ENCODE measurements at regions not wholly inside any gene's neighbourhood (a gene's known extent, or its start where the extent isn't known, plus 50 kb on each side); places are given as distances from the start of the nearest gene placed in this dataset.

GRCh38 chr13:104595511-104595910 is 1529.3 kb upstream of the SLC10A2 start (continued):
- TF ChIP-seq, protein P1, sequence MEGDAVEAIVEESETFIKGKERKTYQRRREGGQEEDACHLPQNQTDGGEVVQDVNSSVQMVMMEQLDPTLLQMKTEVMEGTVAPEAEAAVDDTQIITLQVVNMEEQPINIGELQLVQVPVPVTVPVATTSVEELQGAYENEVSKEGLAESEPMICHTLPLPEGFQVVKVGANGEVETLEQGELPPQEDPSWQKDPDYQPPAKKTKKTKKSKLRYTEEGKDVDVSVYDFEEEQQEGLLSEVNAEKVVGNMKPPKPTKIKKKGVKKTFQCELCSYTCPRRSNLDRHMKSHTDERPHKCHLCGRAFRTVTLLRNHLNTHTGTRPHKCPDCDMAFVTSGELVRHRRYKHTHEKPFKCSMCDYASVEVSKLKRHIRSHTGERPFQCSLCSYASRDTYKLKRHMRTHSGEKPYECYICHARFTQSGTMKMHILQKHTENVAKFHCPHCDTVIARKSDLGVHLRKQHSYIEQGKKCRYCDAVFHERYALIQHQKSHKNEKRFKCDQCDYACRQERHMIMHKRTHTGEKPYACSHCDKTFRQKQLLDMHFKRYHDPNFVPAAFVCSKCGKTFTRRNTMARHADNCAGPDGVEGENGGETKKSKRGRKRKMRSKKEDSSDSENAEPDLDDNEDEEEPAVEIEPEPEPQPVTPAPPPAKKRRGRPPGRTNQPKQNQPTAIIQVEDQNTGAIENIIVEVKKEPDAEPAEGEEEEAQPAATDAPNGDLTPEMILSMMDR (conservative IDR thresholded peaks at IDR 0.05; ENCODE audit: low read depth in 2 of 2): no peak
- TF ChIP-seq ZNF114 (CRISPR knock-in tag; IDR thresholded peaks at IDR 0.05) (no peak), CREB1 (CRISPR knock-in tag; IDR thresholded peaks at IDR 0.05; ENCODE audit: low read depth) (no peak), ZNF331 (CRISPR knock-in tag; IDR thresholded peaks at IDR 0.05; ENCODE audit: low read depth) (no peak), STAT1 (IDR thresholded peaks at IDR 0.05; ENCODE audit: unreplicated experiment) (no peak), EZH2phosphoT487 (IDR thresholded peaks at IDR 0.05; ENCODE audit: unreplicated experiment) (no peak)

GRCh38 chr13:104594806-104595205 is 1528.6 kb upstream of the SLC10A2 start:
- no peak overlapping the region for H3K27ac ChIP-seq (ENCODE audit: low read depth)
- no peaks in the 10 kb centered on the region for H4K20me1 ChIP-seq (replicated peaks; ENCODE audit: insufficient read depth)
- DNase-seq (ENCODE audit: low spot score): no peak
- no peak overlapping the region for H2AFZ ChIP-seq
- H3K9me2 ChIP-seq (ENCODE audit: insufficient read depth): no peaks in the 10 kb centered on the region
- no peak overlapping the region for H3K27ac Mint-ChIP-seq
- TF ChIP-seq JUNB (IDR thresholded peaks at IDR 0.05; ENCODE audit: unreplicated experiment) (no peak), POLR2AphosphoS5 (IDR thresholded peaks at IDR 0.05; ENCODE audit: low read depth) (no peak), EZH2phosphoT487 (IDR thresholded peaks at IDR 0.05; ENCODE audit: unreplicated experiment) (no peak), ZNF331 (CRISPR knock-in tag; IDR thresholded peaks at IDR 0.05; ENCODE audit: low read depth) (no peak), ZNF114 (CRISPR knock-in tag; IDR thresholded peaks at IDR 0.05) (no peak), STAT1 (IDR thresholded peaks at IDR 0.05; ENCODE audit: unreplicated experiment) (no peak), NANOG (IDR thresholded peaks at IDR 0.05; ENCODE audit: borderline replicate concordance) (no peak)
- TF ChIP-seq, protein P2, sequence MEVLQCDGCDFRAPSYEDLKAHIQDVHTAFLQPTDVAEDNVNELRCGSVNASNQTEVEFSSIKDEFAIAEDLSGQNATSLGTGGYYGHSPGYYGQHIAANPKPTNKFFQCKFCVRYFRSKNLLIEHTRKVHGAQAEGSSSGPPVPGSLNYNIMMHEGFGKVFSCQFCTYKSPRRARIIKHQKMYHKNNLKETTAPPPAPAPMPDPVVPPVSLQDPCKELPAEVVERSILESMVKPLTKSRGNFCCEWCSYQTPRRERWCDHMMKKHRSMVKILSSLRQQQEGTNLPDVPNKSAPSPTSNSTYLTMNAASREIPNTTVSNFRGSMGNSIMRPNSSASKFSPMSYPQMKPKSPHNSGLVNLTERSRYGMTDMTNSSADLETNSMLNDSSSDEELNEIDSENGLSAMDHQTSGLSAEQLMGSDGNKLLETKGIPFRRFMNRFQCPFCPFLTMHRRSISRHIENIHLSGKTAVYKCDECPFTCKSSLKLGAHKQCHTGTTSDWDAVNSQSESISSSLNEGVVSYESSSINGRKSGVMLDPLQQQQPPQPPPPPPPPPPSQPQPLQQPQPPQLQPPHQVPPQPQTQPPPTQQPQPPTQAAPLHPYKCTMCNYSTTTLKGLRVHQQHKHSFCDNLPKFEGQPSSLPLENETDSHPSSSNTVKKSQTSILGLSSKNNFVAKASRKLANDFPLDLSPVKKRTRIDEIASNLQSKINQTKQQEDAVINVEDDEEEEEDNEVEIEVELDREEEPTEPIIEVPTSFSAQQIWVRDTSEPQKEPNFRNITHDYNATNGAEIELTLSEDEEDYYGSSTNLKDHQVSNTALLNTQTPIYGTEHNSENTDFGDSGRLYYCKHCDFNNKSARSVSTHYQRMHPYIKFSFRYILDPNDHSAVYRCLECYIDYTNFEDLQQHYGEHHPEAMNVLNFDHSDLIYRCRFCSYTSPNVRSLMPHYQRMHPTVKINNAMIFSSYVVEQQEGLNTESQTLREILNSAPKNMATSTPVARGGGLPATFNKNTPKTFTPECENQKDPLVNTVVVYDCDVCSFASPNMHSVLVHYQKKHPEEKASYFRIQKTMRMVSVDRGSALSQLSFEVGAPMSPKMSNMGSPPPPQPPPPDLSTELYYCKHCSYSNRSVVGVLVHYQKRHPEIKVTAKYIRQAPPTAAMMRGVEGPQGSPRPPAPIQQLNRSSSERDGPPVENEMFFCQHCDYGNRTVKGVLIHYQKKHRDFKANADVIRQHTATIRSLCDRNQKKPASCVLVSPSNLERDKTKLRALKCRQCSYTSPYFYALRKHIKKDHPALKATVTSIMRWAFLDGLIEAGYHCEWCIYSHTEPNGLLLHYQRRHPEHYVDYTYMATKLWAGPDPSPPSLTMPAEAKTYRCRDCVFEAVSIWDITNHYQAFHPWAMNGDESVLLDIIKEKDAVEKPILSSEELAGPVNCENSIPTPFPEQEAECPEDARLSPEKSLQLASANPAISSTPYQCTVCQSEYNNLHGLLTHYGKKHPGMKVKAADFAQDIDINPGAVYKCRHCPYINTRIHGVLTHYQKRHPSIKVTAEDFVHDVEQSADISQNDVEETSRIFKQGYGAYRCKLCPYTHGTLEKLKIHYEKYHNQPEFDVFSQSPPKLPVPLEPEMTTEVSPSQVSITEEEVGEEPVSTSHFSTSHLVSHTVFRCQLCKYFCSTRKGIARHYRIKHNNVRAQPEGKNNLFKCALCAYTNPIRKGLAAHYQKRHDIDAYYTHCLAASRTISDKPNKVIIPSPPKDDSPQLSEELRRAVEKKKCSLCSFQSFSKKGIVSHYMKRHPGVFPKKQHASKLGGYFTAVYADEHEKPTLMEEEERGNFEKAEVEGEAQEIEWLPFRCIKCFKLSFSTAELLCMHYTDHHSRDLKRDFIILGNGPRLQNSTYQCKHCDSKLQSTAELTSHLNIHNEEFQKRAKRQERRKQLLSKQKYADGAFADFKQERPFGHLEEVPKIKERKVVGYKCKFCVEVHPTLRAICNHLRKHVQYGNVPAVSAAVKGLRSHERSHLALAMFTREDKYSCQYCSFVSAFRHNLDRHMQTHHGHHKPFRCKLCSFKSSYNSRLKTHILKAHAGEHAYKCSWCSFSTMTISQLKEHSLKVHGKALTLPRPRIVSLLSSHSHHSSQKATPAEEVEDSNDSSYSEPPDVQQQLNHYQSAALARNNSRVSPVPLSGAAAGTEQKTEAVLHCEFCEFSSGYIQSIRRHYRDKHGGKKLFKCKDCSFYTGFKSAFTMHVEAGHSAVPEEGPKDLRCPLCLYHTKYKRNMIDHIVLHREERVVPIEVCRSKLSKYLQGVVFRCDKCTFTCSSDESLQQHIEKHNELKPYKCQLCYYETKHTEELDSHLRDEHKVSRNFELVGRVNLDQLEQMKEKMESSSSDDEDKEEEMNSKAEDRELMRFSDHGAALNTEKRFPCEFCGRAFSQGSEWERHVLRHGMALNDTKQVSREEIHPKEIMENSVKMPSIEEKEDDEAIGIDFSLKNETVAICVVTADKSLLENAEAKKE (CRISPR knock-in tag; IDR thresholded peaks at IDR 0.05): no peak
- H3K9me3 Mint-ChIP-seq: no peaks in the 10 kb centered on the region
- H3K4me1 ChIP-seq (ENCODE audit: insufficient read depth): no peaks in the 10 kb centered on the region
- no peaks in the 10 kb centered on the region for H3K27me3 Mint-ChIP-seq (ENCODE audit: insufficient read depth, low read depth, poor library complexity)
- H3K27me3 ChIP-seq (ENCODE audit: insufficient read depth): no peaks in the 10 kb centered on the region
- no peaks in the 10 kb centered on the region for H3F3A ChIP-seq (replicated peaks; ENCODE audit: low read depth)
- ATAC-seq: no peak
- no peaks in the 10 kb centered on the region for H3K36me3 ChIP-seq (ENCODE audit: insufficient read depth)
- no peaks in the 10 kb centered on the region for H3K79me2 ChIP-seq (replicated peaks; ENCODE audit: insufficient read depth)
- no peak overlapping the region for H3K4me3 ChIP-seq
- peaks cover 4% of the 10 kb centered on the region for H3K4me1 Mint-ChIP-seq
- H3K4me2 ChIP-seq: no peak overlapping the region
- no peaks in the 10 kb centered on the region for H3K36me3 Mint-ChIP-seq (ENCODE audit: low read depth)
- no peak overlapping the region for H3K4me3 Mint-ChIP-seq

All from GM23338 (cell line).